SW 1271 (cell line): ENCODE measurements at regions not wholly inside any gene's neighbourhood (a gene's known extent, or its start where the extent isn't known, plus 50 kb on each side); places are given as distances from the start of the nearest gene placed in this dataset.

Source experiments
- DNase-seq, 2 experiments: peaks; one replicate each; lab custom pipeline; 2025; lab: John Stamatoyannopoulos, UW

- DNase-seq: no peak
Observed at GRCh38 chr6:22884456-22884855, 315.1 kb downstream of the HDGFL1 start.

GRCh38 chr6:22886650-22887581, 317.6 kb downstream of the HDGFL1 start:
- no peak for DNase-seq

- DNase-seq: no peak
Observed at GRCh38 chr6:22888163-22888752, 318.9 kb downstream of the HDGFL1 start.

GRCh38 chr6:22891934-22892333, 322.6 kb downstream of the HDGFL1 start:
- no peak for DNase-seq

- peak; percentile 60 to 75 for DNase-seq
Observed at GRCh38 chr6:22892452-22892851, 323.1 kb downstream of the HDGFL1 start.

GRCh38 chr6:22896696-22897095, 327.3 kb downstream of the HDGFL1 start:
- DNase-seq: no peak

- DNase-seq: no peak
Observed at GRCh38 chr6:22899426-22899825, 330.1 kb downstream of the HDGFL1 start.

GRCh38 chr6:22903826-22904225, 334.5 kb downstream of the HDGFL1 start:
- no peak for DNase-seq

- no peak for DNase-seq
Observed at GRCh38 chr6:22904431-22904830, 335.1 kb downstream of the HDGFL1 start.

GRCh38 chr6:22906091-22906549, 336.8 kb downstream of the HDGFL1 start:
- peak in 1 of 2 experiments; percentile 42 for DNase-seq

GRCh38 chr6:22907085-22907484, 337.7 kb downstream of the HDGFL1 start:
- no peak for DNase-seq

- no peak for DNase-seq
Observed at GRCh38 chr6:22910370-22910769, 341.0 kb downstream of the HDGFL1 start.

- DNase-seq: no peak
Observed at GRCh38 chr6:22913612-22914011, 344.2 kb downstream of the HDGFL1 start.

GRCh38 chr6:22917344-22917743, 348.0 kb downstream of the HDGFL1 start:
- no peak for DNase-seq

GRCh38 chr6:22921828-22922227, 352.5 kb downstream of the HDGFL1 start:
- DNase-seq: no peak

- DNase-seq: no peak
Observed at GRCh38 chr6:22925304-22925835, 356.0 kb downstream of the HDGFL1 start.

GRCh38 chr6:22925920-22926789, 356.8 kb downstream of the HDGFL1 start:
- DNase-seq: no peak

- no peak for DNase-seq
Observed at GRCh38 chr6:22926790-22927354, 357.5 kb downstream of the HDGFL1 start.

- DNase-seq: no peak
Observed at GRCh38 chr6:22928775-22929174, 359.4 kb downstream of the HDGFL1 start.

GRCh38 chr6:22929311-22929985, 360.1 kb downstream of the HDGFL1 start:
- no peak for DNase-seq
